ES-I3 (cell line): ENCODE measurements at regions not wholly inside any gene's neighbourhood (a gene's known extent, or its start where the extent isn't known, plus 50 kb on each side); places are given as distances from the start of the nearest gene placed in this dataset.

Experiments used
- H3K36me3 ChIP-seq: 2 replicates; pipeline ENCODE4 v1.6.1; 2013; ENCODE audit warnings: mild to moderate bottlenecking, low read length, control low read depth, moderate library complexity; ENCODE audit not compliant: insufficient read depth
- H3K4me1 ChIP-seq: 2 replicates; pipeline ENCODE4 v1.6.1; 2013; ENCODE audit warnings: mild to moderate bottlenecking, control low read depth, low read length; ENCODE audit not compliant: insufficient read depth
- H3K9ac ChIP-seq: 2 replicates; pipeline ENCODE4 v1.6.1; 2013; ENCODE audit warnings: low read depth, mild to moderate bottlenecking, low read length, moderate library complexity
- H3K9me3 ChIP-seq: 2 replicates; pipeline ENCODE4 v1.6.1; 2013; ENCODE audit warnings: mild to moderate bottlenecking, low read length, moderate library complexity; ENCODE audit not compliant: control insufficient read depth, insufficient read depth

- H3K9me3 ChIP-seq: no peaks in the 10 kb centered on the region
- H3K36me3 ChIP-seq: no peaks in the 10 kb centered on the region
- H3K9ac ChIP-seq: no peak overlapping the region
- peaks cover 16% of the 10 kb centered on the region for H3K4me1 ChIP-seq
Observed at GRCh38 chr1:98211271-98211845, 290.5 kb upstream of the DPYD start.

- Histone ChIP-seq H3K36me3 (no peaks in the 10 kb centered on the region), H3K4me1 (peaks cover 22% of the 10 kb centered on the region), H3K9me3 (no peaks in the 10 kb centered on the region), H3K9ac (no peak overlapping the region)
Observed at GRCh38 chr1:98210563-98210962, 289.7 kb upstream of the DPYD start.

DNA sequence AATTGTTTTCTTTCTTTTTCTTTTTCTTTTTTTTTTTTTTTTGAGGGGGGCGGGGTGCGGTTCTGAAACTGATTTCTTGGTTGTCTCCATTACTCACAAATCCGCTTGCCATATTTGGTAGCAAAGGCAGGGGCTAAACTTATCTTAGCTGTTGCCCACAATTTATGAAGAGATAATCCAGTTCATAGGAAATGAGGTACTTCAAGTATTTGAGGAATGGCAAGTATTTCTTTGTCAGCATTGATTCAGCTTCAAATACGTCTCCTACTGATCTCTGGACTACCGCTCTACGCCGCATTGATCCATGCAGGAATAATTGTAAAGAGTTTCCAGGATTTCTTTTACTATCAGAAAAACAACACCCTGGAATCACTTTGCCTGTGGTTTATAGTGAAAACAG, 289.2 kb upstream of the DPYD start:
- Histone ChIP-seq H3K9ac (no peak overlapping the region), H3K36me3 (no peaks in the 10 kb centered on the region), H3K4me1 (peaks cover 22% of the 10 kb centered on the region), H3K9me3 (no peaks in the 10 kb centered on the region)

- Histone ChIP-seq H3K9ac (no peak overlapping the region), H3K9me3 (no peaks in the 10 kb centered on the region), H3K4me1 (peaks cover 22% of the 10 kb centered on the region), H3K36me3 (no peaks in the 10 kb centered on the region)
Observed at GRCh38 chr1:98205291-98206017, 284.6 kb upstream of the DPYD start.

- Histone ChIP-seq H3K9me3 (no peaks in the 10 kb centered on the region), H3K9ac (no peak overlapping the region), H3K36me3 (no peaks in the 10 kb centered on the region), H3K4me1 (peaks cover 13% of the 10 kb centered on the region)
Observed at GRCh38 chr1:98203466-98203865, 282.6 kb upstream of the DPYD start.

- H3K36me3 ChIP-seq: no peaks in the 10 kb centered on the region
- no peak overlapping the region for H3K9ac ChIP-seq
- H3K9me3 ChIP-seq: no peaks in the 10 kb centered on the region
- H3K4me1 ChIP-seq: peaks cover 10% of the 10 kb centered on the region
Observed at GRCh38 chr1:98201666-98202081, 280.8 kb upstream of the DPYD start.

- Histone ChIP-seq H3K9ac (no peak overlapping the region), H3K4me1 (no peaks in the 10 kb centered on the region), H3K9me3 (no peaks in the 10 kb centered on the region), H3K36me3 (no peaks in the 10 kb centered on the region)
Observed at GRCh38 chr1:98197356-98197755, 276.5 kb upstream of the DPYD start.

DNA sequence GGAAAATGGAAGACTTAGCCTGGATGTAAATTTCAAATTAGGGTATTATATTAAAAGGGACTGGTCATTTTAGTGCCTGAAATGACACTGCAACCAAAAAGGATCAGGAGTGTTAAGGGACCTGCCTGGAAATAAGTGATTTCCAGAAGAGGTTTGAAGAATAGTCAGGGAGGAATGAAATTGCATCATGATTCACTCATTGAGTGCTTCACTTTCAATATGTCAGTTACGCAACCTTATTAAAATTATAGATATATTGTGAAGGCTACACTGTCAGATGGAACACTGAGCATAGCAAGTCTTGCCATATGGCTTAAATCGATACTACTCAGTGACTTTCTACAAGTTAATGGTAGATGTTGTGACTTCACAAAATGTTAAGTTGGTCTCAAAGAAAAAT, 275.2 kb upstream of the DPYD start:
- H3K9me3 ChIP-seq: no peaks in the 10 kb centered on the region
- no peak overlapping the region for H3K9ac ChIP-seq
- H3K36me3 ChIP-seq: no peaks in the 10 kb centered on the region
- no peaks in the 10 kb centered on the region for H3K4me1 ChIP-seq

GRCh38 chr1:98188774-98189173, 267.9 kb upstream of the DPYD start:
- Histone ChIP-seq H3K36me3 (no peaks in the 10 kb centered on the region), H3K9ac (no peak overlapping the region), H3K9me3 (no peaks in the 10 kb centered on the region), H3K4me1 (no peaks in the 10 kb centered on the region)

GRCh38 chr1:98184856-98185255, 264.0 kb upstream of the DPYD start:
- Histone ChIP-seq H3K4me1 (no peaks in the 10 kb centered on the region), H3K9me3 (no peaks in the 10 kb centered on the region), H3K9ac (no peak overlapping the region), H3K36me3 (no peaks in the 10 kb centered on the region)

DNA sequence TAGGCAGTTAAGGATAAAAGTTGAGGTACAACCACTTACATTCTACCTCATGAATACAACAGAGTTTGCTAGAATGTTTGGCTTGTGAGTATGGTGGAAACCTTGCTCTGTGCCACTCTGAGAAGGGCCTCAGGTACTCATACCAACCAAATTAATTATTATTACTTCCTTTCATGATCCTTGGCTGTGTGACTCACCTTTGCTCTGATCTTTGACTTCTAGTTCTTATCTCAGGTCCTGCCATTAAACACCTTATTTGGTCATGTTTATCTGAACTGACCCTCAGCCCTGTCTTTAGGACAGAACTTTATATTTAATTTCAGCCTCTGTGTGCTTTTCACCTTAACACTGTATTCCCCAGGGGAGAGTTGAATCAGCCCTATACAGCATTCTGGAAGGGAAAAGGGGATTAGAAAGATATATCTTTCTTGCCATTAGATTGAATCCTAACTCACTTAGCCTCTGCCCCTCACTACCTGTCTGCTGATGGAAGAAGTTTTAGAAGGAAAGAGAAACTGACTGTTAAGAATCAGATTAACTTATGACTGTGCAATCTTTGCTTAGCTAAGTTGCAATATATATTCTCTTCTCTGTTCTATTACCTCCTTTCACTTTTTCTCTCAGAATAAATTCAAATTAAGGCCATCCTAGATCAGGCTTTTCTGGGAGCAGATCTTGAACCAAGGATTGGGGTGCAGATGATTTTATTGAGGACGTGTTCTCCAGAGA, 260.4 kb upstream of the DPYD start:
- Histone ChIP-seq H3K36me3 (no peaks in the 10 kb centered on the region), H3K9ac (no peak overlapping the region), H3K4me1 (no peaks in the 10 kb centered on the region), H3K9me3 (no peaks in the 10 kb centered on the region)

GRCh38 chr1:98179151-98179773, 258.4 kb upstream of the DPYD start:
- no peaks in the 10 kb centered on the region for H3K36me3 ChIP-seq
- H3K4me1 ChIP-seq: no peaks in the 10 kb centered on the region
- no peaks in the 10 kb centered on the region for H3K9me3 ChIP-seq
- no peak overlapping the region for H3K9ac ChIP-seq

DNA sequence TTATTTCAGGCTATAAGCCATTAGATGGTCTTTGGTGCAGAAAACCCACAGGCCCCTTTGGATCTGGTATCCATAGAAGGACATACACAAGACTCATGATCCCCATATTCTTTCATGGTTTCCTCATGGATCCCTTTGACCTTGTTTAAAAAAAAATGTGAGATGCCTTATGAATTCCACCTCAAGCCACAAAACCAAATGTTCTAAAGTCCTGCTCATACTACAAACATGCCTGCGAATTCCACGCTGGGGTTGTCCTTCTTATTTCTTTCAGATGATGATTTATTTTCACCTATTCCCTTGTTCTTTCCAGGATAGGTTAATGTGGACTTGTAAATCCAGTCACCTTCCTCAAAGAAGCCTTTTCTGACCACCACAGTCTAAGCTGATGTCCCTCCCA, 256.9 kb upstream of the DPYD start:
- Histone ChIP-seq H3K9ac (no peak overlapping the region), H3K36me3 (no peaks in the 10 kb centered on the region), H3K9me3 (no peaks in the 10 kb centered on the region), H3K4me1 (no peaks in the 10 kb centered on the region)

DNA sequence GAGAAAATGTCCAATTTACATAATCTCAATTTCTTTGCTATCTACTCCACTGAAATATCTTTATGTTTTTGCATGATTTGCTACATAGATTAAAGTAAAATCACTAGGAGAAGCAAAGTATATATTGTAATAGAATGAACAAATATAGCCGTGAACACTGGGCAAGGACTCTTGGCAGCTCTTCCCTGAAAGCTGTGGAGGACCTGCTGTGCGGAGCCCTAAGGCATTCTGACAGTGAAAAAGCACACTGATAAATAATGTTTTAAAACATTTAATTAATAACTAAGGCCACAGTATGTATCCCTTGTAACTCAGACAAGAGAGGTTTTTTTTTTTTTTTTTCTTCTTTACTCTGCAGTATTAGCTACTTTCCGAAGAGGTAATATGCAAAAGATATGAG, 256.1 kb upstream of the DPYD start:
- Histone ChIP-seq H3K4me1 (no peaks in the 10 kb centered on the region), H3K9ac (no peak overlapping the region), H3K36me3 (no peaks in the 10 kb centered on the region), H3K9me3 (no peaks in the 10 kb centered on the region)

- Histone ChIP-seq H3K9ac (no peak overlapping the region), H3K9me3 (no peaks in the 10 kb centered on the region), H3K4me1 (no peaks in the 10 kb centered on the region), H3K36me3 (no peaks in the 10 kb centered on the region)
Observed at GRCh38 chr1:98176414-98176813, 255.6 kb upstream of the DPYD start.
